Endothelial cell of umbilical vein (primary cell): ENCODE measurements at regions not wholly inside any gene's neighbourhood (a gene's known extent, or its start where the extent isn't known, plus 50 kb on each side); places are given as distances from the start of the nearest gene placed in this dataset.

Experiments
- CTCF ChIP-seq, 2 donors: IDR thresholded peaks; 1 replicate in 1 of 2; 2 replicates in 1 of 2; pipeline ENCODE4 v1.5.1; 2011; ENCODE audit warnings: low read length in 2 of 2, mild to moderate bottlenecking in 2 of 2, moderate library complexity in 2 of 2, control low read depth in 1 of 2, inconsistent platforms in 1 of 2, low read depth in 1 of 2; ENCODE audit not compliant: insufficient read depth in 1 of 2; ENCODE audit errors: extremely low read depth in 1 of 2
- EZH2 ChIP-seq: IDR thresholded peaks from 2 replicates; pipeline ENCODE4 v1.6.1; 2012; ENCODE audit warnings: borderline replicate concordance, low read depth, mild to moderate bottlenecking, moderate library complexity, low read length, inconsistent platforms; ENCODE audit not compliant: severe bottlenecking
- MAX ChIP-seq: IDR thresholded peaks from 2 replicates; pipeline ENCODE4 v1.6.1; 2011; ENCODE audit not compliant: insufficient read depth, insufficient read length
- POLR2A ChIP-seq: IDR thresholded peaks from 2 replicates; pipeline ENCODE4 v1.6.1; 2012; ENCODE audit warnings: low read depth, mild to moderate bottlenecking, control low read depth, low read length
- POLR2AphosphoS5 ChIP-seq: IDR thresholded peaks from 2 replicates; pipeline ENCODE4 v1.6.1; 2012; ENCODE audit warnings: low read depth, mild to moderate bottlenecking, control low read depth, low read length, moderate library complexity; ENCODE audit not compliant: insufficient read depth

GRCh38 chr1:177833631-177834030, 136.2 kb downstream of the SEC16B start:
- TF ChIP-seq POLR2A: no peak
- no peak for TF ChIP-seq MAX
- no peak for TF ChIP-seq CTCF (IDR thresholded peaks at IDR 0.05; ENCODE audit: extremely low read depth in 1 of 2, insufficient read depth in 1 of 2, low read depth in 1 of 2, low read length in 2 of 2)
- no peak for TF ChIP-seq POLR2AphosphoS5
- TF ChIP-seq EZH2: no peak
